ENCODE measurements at regions not wholly inside any gene's neighbourhood (a gene's known extent, or its start where the extent isn't known, plus 50 kb on each side); places are given as distances from the start of the nearest gene placed in this dataset.

- no peak for DNase-seq (ENCODE audit: low read depth)
These were observed 1480.9 kb upstream of the SLC39A10 start for GRCh38 chr2:194176134-194176533.

GRCh38 chr2:194166818-194167217 is 1490.2 kb upstream of the SLC39A10 start:
- peak; percentile 33 for DNase-seq (ENCODE audit: low read depth)

- no peak for DNase-seq (ENCODE audit: low read depth)
These were observed 1501.6 kb upstream of the SLC39A10 start for GRCh38 chr2:194155431-194155830.

GRCh38 chr2:194151231-194151630 is 1505.8 kb upstream of the SLC39A10 start:
- DNase-seq (ENCODE audit: low read depth), result no peak

GRCh38 chr2:194135463-194135862 is 1521.6 kb upstream of the SLC39A10 start:
- DNase-seq (ENCODE audit: low read depth), result no peak

- DNase-seq (ENCODE audit: low read depth), result no peak
These were observed 1528.2 kb upstream of the SLC39A10 start for GRCh38 chr2:194128810-194129209.

- no peak for DNase-seq (ENCODE audit: low read depth)
These were observed 1530.6 kb upstream of the SLC39A10 start for GRCh38 chr2:194126418-194126817.

- no peak for DNase-seq (ENCODE audit: low read depth)
These were observed 1540.2 kb upstream of the SLC39A10 start for GRCh38 chr2:194116861-194117260.

- no peak for DNase-seq (ENCODE audit: low read depth)
These were observed 1551.7 kb upstream of the SLC39A10 start for GRCh38 chr2:194105358-194105757.

- no peak for DNase-seq (ENCODE audit: low read depth)
These were observed 1552.3 kb upstream of the SLC39A10 start for GRCh38 chr2:194104687-194105086.

GRCh38 chr2:194103941-194104659 is 1552.9 kb upstream of the SLC39A10 start:
- DNase-seq (ENCODE audit: low read depth), result no peak

- no peak for DNase-seq (ENCODE audit: low read depth)
These were observed 1554.5 kb upstream of the SLC39A10 start for GRCh38 chr2:194102546-194102945.

GRCh38 chr2:194100201-194100600 is 1556.8 kb upstream of the SLC39A10 start:
- DNase-seq (ENCODE audit: low read depth), result no peak

- DNase-seq (ENCODE audit: low read depth), result no peak
These were observed 1560.6 kb upstream of the SLC39A10 start for GRCh38 chr2:194096402-194096801.

GRCh38 chr2:194095359-194095758 is 1561.7 kb upstream of the SLC39A10 start:
- DNase-seq (ENCODE audit: low read depth), result no peak

GRCh38 chr2:194090251-194090905 is 1566.6 kb upstream of the SLC39A10 start:
- no peak for DNase-seq (ENCODE audit: low read depth)

GRCh38 chr2:194087089-194087958 is 1569.7 kb upstream of the SLC39A10 start:
- DNase-seq (ENCODE audit: low read depth), result no peak

GRCh38 chr2:194086129-194086528 is 1570.9 kb upstream of the SLC39A10 start:
- DNase-seq (ENCODE audit: low read depth), result no peak

- no peak for DNase-seq (ENCODE audit: low read depth)
These were observed 1577.0 kb upstream of the SLC39A10 start for GRCh38 chr2:194079989-194080388.

GRCh38 chr2:194077366-194077765 is 1579.7 kb upstream of the SLC39A10 start:
- DNase-seq (ENCODE audit: low read depth), result no peak

GRCh38 chr2:194062401-194062800 is 1594.6 kb upstream of the SLC39A10 start:
- DNase-seq (ENCODE audit: low read depth), result no peak

- no peak for DNase-seq (ENCODE audit: low read depth)
These were observed 1596.8 kb upstream of the SLC39A10 start for GRCh38 chr2:194060269-194060668.
